ENCODE measurements at regions not wholly inside any gene's neighbourhood (a gene's known extent, or its start where the extent isn't known, plus 50 kb on each side); places are given as distances from the start of the nearest gene placed in this dataset.
"Not testable (repeated sequence)": the region's sequence is repeated elsewhere in the genome, so short reads cannot be mapped to it uniquely, and the experiment has no call there.

DNA sequence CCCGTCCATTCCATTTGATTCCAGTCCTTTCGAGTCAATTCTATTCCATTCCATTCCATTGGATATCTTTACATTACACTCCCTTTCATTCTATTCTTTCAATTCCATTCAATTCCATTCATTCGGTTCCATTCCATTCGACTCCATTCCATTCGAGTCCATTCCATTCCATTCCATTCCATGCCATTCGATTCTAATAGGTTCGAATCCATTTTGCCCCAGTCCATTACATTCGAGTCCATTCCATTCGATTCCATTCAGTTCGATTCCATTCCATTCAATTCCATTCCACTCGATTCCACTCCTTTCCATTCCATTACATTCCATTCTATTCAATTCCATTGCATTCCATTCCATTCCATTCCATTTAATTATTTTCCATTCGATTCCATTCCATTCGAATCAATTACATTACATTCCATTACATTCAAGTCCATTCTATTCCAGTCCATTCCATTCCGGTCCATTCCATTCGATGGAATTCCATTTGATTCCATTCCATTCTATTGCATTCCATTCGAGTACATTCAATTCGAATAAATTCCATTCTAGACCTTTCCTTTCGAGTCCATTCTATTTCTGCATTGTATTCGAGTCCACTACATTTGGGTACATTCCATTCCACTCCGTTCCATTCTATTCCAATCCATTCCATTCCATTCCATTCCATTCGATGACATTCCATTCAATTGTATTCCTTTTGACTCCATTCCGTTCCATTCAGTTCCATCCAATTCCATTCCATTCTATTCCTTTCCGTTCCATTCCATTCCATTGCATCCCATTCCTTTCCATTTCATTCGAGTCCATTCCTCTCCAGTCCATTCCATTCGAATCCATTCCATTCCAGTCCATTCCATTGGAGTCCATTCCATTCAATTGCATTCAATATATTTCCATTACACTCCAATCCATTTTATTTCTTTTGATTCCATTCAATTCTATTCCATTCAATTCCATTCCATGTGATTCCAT, 2604.8 kb upstream of the TPTE start:
- Mint-ChIP-seq H3K4me3 (no peak overlapping the region), H3K9me3 (no peaks in the 10 kb centered on the region), H3K4me1 (no peaks in the 10 kb centered on the region), H3K36me3 (peaks cover 45% of the 10 kb centered on the region), H3K27me3 (no peaks in the 10 kb centered on the region), H3K27ac (no peak overlapping the region)
- no peak for ATAC-seq (ENCODE audit: low read depth)
- DNase-seq, result no peak
- POLR2A ChIA-PET, result no interaction called here

GRCh38 chr21:7917729-7918128, 2603.7 kb upstream of the TPTE start:
- no peak overlapping the region for H3K27ac Mint-ChIP-seq

DNA sequence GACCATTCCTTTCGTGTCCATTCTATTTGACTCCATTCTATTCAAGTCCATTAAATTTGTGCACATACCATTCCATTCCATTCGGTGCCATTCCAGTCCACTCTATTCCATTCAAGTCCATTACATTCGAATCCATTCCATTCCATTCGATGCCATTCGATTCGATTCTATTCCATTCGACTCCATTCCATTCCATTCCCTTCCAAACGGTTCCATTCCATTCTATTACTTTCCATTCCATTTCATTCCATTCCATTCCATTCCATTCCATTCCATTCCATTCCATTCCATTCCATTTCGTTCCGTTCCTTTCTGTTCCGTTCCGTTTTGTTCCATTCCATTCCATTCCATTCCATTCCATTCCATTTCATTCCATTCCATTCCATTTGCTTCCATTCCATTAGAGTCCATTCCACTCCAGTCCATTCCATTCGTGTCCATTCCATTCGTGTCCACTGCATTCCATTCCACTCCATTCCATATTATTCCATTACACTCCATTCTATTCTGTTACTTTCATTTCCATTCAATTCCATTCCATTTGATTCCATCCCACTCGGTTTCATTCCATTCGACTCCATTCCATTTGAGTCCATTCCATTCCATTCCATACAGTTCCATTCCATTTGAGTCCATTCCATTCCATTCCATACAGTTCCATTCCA, 2595.3 kb upstream of the TPTE start:
- H3K4me1 Mint-ChIP-seq; H3K27me3 Mint-ChIP-seq; H3K4me3 Mint-ChIP-seq; POLR2A ChIA-PET; ATAC-seq (ENCODE audit: low read depth); H3K27ac Mint-ChIP-seq; H3K9me3 Mint-ChIP-seq; DNase-seq: not testable (repeated sequence)
- peaks cover 78% of the 10 kb centered on the region for H3K36me3 Mint-ChIP-seq

More at GRCh38 chr21:7917729-7918128, 2603.7 kb upstream of the TPTE start:
- Mint-ChIP-seq H3K27me3 (no peaks in the 10 kb centered on the region), H3K9me3 (no peaks in the 10 kb centered on the region), H3K4me1 (no peaks in the 10 kb centered on the region), H3K36me3 (peaks cover 55% of the 10 kb centered on the region), H3K4me3 (no peak overlapping the region)
- DNase-seq (no peak), ATAC-seq (ENCODE audit: low read depth) (no peak)
- POLR2A ChIA-PET, result no interaction called here

DNA sequence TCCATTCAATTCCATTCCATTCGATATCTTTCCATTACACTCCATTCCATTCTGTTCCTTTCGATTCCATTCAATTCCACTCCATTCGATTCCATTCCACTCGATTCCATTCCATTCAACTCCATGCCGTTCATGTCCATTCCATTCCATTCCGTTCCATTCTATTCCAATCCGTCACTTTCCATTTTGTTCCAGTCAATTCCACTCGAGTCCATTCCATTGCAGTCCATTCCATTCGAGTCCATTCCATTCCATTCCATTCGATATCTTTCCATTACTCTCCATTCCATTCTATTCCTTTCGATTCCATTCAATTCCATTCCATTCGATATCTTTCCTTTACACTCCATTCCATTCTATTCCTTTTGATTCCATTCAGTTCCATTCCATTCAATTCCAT, 2592.9 kb upstream of the TPTE start:
- peaks cover 32% of the 10 kb centered on the region for H3K9me3 Mint-ChIP-seq
- POLR2A ChIA-PET; H3K27me3 Mint-ChIP-seq; H3K27ac Mint-ChIP-seq; H3K4me3 Mint-ChIP-seq; DNase-seq; H3K4me1 Mint-ChIP-seq; ATAC-seq (ENCODE audit: low read depth): not testable (repeated sequence)
- peaks cover 78% of the 10 kb centered on the region for H3K36me3 Mint-ChIP-seq

GRCh38 chr21:7929586-7929985, 2591.8 kb upstream of the TPTE start:
- Mint-ChIP-seq H3K9me3 (peaks cover 43% of the 10 kb centered on the region), H3K36me3 (peaks cover 78% of the 10 kb centered on the region)
- H3K27me3 Mint-ChIP-seq; H3K27ac Mint-ChIP-seq; H3K4me1 Mint-ChIP-seq; POLR2A ChIA-PET; ATAC-seq (ENCODE audit: low read depth); H3K4me3 Mint-ChIP-seq; DNase-seq: not testable (repeated sequence)

DNA sequence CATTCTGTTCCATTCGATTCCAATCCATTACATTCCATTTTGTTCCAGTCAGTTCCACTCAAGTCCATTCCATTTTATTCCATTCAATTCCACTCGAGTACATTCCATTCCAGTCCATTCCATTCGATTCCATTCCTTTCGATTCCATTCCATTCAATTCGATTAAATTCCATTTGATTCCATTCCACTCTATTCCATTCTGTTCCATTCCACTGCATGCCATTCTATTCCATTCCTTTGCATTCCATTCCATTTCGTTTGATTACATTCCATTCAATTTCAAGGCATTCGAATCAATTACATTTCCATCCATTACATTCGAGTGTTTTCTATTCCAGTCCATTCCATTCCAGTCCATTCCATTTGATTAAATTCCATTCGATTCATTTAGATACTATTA, 2590.9 kb upstream of the TPTE start:
- DNase-seq; H3K27me3 Mint-ChIP-seq; ATAC-seq (ENCODE audit: low read depth); H3K27ac Mint-ChIP-seq; H3K4me3 Mint-ChIP-seq; POLR2A ChIA-PET; H3K4me1 Mint-ChIP-seq: not testable (repeated sequence)
- H3K9me3 Mint-ChIP-seq, result peaks cover 52% of the 10 kb centered on the region
- peaks cover 82% of the 10 kb centered on the region for H3K36me3 Mint-ChIP-seq

DNA sequence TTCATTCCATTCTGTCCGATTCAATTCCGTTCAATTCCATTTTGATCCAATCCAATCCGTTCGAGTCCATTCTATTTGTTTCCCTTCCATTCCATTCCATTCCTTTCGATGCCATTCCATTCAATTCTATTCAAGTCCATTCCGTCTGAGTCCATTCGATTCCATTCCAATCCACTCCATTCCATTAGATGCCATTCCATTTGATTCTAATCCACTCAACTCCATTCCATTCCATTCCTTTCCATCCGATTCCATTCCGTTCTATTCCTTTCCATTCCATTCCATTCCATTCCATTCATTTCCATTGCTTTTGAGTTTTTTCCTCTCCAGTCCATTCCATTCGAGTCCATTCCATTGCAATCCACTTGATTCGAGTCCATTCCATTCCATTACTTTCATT, 2589.3 kb upstream of the TPTE start:
- H3K27me3 Mint-ChIP-seq; DNase-seq; H3K4me3 Mint-ChIP-seq; POLR2A ChIA-PET; ATAC-seq (ENCODE audit: low read depth); H3K27ac Mint-ChIP-seq; H3K4me1 Mint-ChIP-seq: not testable (repeated sequence)
- peaks cover 84% of the 10 kb centered on the region for H3K36me3 Mint-ChIP-seq
- peaks cover 68% of the 10 kb centered on the region for H3K9me3 Mint-ChIP-seq

GRCh38 chr21:7932834-7933233, 2588.5 kb upstream of the TPTE start:
- ATAC-seq (ENCODE audit: low read depth); H3K27ac Mint-ChIP-seq; H3K4me3 Mint-ChIP-seq; H3K27me3 Mint-ChIP-seq; DNase-seq; H3K4me1 Mint-ChIP-seq; POLR2A ChIA-PET: not testable (repeated sequence)
- peaks cover 88% of the 10 kb centered on the region for H3K36me3 Mint-ChIP-seq
- H3K9me3 Mint-ChIP-seq, result peaks cover 76% of the 10 kb centered on the region

DNA sequence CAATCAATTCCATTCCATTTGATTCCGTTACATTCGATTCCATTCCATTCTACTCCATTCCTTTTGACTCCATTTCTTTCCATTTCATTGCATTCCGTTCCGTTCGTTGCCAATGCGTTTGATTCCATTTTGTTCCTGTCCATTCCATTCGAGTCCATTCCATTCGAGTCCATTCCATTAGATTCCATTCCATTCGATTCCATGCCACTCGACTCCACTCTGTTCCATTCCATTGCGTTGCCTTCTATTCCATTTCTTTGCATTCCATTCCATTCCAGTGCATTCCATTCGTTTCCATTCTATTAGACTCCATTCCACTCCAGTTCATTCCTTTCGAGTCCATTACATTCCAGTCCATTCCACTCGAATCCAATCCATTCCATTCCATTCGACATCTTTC, 2587.5 kb upstream of the TPTE start:
- no peaks in the 10 kb centered on the region for H3K27me3 Mint-ChIP-seq
- no peak overlapping the region for H3K4me3 Mint-ChIP-seq
- H3K36me3 Mint-ChIP-seq, result peaks cover 84% of the 10 kb centered on the region
- DNase-seq (no peak), ATAC-seq (ENCODE audit: low read depth) (no peak)
- no peaks in the 10 kb centered on the region for H3K4me1 Mint-ChIP-seq
- H3K9me3 Mint-ChIP-seq, result peaks cover 86% of the 10 kb centered on the region
- H3K27ac Mint-ChIP-seq, result no peak overlapping the region
- POLR2A ChIA-PET, result no interaction called here

DNA sequence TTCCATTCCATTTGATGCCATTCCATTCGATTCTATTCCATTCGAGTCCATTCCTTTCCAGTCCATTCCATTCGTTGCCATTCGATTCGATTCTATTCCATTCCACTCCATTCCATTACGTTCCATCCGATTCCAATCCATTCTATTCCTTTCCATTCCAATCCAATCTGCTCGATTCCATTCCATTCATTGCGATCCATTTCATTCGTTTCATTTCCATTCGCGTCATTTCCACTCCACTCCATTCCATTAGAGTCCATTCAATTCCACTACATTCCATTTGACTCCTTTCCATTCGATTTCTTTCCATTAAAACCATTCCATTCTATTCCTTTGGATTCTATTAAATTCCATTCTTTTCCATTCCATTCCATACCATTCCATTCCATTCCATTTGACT, 2584.1 kb upstream of the TPTE start:
- H3K9me3 Mint-ChIP-seq, result peaks cover 99% of the 10 kb centered on the region
- POLR2A ChIA-PET; H3K4me1 Mint-ChIP-seq; ATAC-seq (ENCODE audit: low read depth); DNase-seq; H3K4me3 Mint-ChIP-seq; H3K27ac Mint-ChIP-seq; H3K27me3 Mint-ChIP-seq: not testable (repeated sequence)
- peaks cover 91% of the 10 kb centered on the region for H3K36me3 Mint-ChIP-seq

DNA sequence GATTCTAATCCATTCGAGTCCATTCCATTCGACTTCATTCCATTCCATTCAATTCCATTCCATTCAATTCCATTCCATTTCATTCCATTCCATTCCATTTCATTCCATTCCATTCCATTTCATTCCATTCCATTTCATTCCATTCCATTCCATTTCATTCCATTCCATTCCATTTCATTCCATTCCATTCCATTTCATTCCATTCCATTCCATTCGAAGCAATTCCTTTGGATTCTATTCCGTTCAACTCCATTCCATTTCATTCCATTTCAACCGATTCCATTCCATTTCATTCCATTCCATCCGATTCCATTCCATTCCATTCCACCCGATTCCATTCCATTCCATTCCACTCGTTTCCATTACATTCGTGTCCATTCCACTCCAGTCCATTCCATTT, 2583.2 kb upstream of the TPTE start:
- H3K27me3 Mint-ChIP-seq; ATAC-seq (ENCODE audit: low read depth); DNase-seq; H3K27ac Mint-ChIP-seq; H3K4me3 Mint-ChIP-seq; POLR2A ChIA-PET; H3K4me1 Mint-ChIP-seq: not testable (repeated sequence)
- peaks cover 99% of the 10 kb centered on the region for H3K9me3 Mint-ChIP-seq
- H3K36me3 Mint-ChIP-seq, result peaks cover 88% of the 10 kb centered on the region

GRCh38 chr21:7941432-7941831, 2580.0 kb upstream of the TPTE start:
- ATAC-seq (ENCODE audit: low read depth); H3K27me3 Mint-ChIP-seq; POLR2A ChIA-PET; H3K4me3 Mint-ChIP-seq; DNase-seq; H3K27ac Mint-ChIP-seq; H3K4me1 Mint-ChIP-seq: not testable (repeated sequence)
- Mint-ChIP-seq H3K9me3 (peaks cover 99% of the 10 kb centered on the region), H3K36me3 (peaks cover 86% of the 10 kb centered on the region)

DNA sequence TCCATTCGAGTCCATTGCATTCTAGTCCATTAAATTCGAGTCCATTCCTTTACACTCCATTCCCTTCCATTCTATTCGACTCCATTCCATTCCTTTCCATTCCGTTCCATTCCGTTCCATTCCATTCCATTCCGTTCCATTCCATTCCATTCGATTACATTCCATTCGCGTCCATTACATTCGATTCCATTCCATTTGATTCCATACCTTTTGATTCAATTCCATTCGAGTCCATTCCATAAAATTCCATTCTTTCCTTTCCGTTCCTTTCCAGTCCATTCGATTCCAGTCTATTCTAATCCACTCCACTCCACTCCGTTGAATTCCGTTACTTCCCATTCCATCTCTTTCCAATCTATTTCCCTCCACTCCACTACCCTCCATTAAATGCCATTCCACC, 2579.2 kb upstream of the TPTE start:
- ATAC-seq (ENCODE audit: low read depth); H3K4me1 Mint-ChIP-seq; H3K4me3 Mint-ChIP-seq; POLR2A ChIA-PET; H3K27ac Mint-ChIP-seq; DNase-seq; H3K27me3 Mint-ChIP-seq: not testable (repeated sequence)
- Mint-ChIP-seq H3K9me3 (peaks cover 99% of the 10 kb centered on the region), H3K36me3 (peaks cover 88% of the 10 kb centered on the region)

DNA sequence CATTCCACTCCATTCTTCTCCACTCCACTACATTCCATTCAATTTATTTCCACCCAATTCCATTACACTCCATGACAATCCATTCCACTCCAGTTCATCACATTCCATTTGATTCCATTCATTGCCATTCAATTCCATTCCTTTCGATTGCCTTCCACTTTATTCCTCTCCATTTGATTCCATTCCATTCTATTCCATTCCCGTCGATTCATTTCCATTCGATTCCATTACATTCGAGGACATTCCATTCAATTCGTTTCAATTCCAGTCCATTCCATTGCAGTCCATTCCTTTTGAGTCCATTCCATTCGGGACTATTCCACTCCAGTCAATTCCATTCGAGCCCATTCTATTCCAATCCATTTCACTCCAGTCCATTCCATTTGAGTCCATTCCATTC, 2577.8 kb upstream of the TPTE start:
- H3K4me1 Mint-ChIP-seq; POLR2A ChIA-PET; H3K27ac Mint-ChIP-seq; H3K4me3 Mint-ChIP-seq; H3K27me3 Mint-ChIP-seq; ATAC-seq (ENCODE audit: low read depth); DNase-seq: not testable (repeated sequence)
- H3K36me3 Mint-ChIP-seq, result peaks cover 91% of the 10 kb centered on the region
- peaks cover 100% of the 10 kb centered on the region for H3K9me3 Mint-ChIP-seq

Measured in activated naive CD8-positive, alpha-beta T cell treated with anti-CD3 and anti-CD28 coated beads, Interleukin-2, amount 10 ng/mL, durations not matched to agents 7 days and 5 days (primary cell).